HG02938 (cell line): ENCODE measurements at regions not wholly inside any gene's neighbourhood (a gene's known extent, or its start where the extent isn't known, plus 50 kb on each side); places are given as distances from the start of the nearest gene placed in this dataset.
"Not testable (repeated sequence)": the region's sequence is repeated elsewhere in the genome, so short reads cannot be mapped to it uniquely, and the experiment has no call there.

Experiments used
- ATAC-seq: cut with Tn5 transposase; IDR thresholded peaks from one replicate; pipeline ENCODE4 v1.9.1; 2021; ENCODE audit warnings: mild to moderate bottlenecking, moderate library complexity; ENCODE audit not compliant: unreplicated experiment

- no peak for ATAC-seq
Observed at GRCh38 chr12:47351526-47351925, 271.8 kb upstream of the AMIGO2 start.

- no peak for ATAC-seq
Observed at GRCh38 chr12:47350062-47350408, 270.3 kb upstream of the AMIGO2 start.

GRCh38 chr12:47349137-47350061 is 269.6 kb upstream of the AMIGO2 start:
- no peak for ATAC-seq

- no peak for ATAC-seq
Observed at GRCh38 chr12:47348206-47348605, 268.4 kb upstream of the AMIGO2 start.

- ATAC-seq: no peak
Observed at GRCh38 chr12:47346251-47347019, 266.7 kb upstream of the AMIGO2 start.

GRCh38 chr12:47343684-47344567 is 264.2 kb upstream of the AMIGO2 start:
- ATAC-seq: no peak

- ATAC-seq: no peak
Observed at GRCh38 chr12:47340411-47341015, 260.8 kb upstream of the AMIGO2 start.

GRCh38 chr12:47337581-47337980 is 257.8 kb upstream of the AMIGO2 start:
- no peak for ATAC-seq

- ATAC-seq: not testable (repeated sequence)
Observed at GRCh38 chr12:47333271-47333858, 253.6 kb upstream of the AMIGO2 start.

GRCh38 chr12:47328831-47329545 is 249.2 kb upstream of the AMIGO2 start:
- ATAC-seq: no peak

GRCh38 chr12:47326190-47326589 is 246.4 kb upstream of the AMIGO2 start:
- ATAC-seq: no peak

- ATAC-seq: no peak
Observed at GRCh38 chr12:47323802-47324201, 244.0 kb upstream of the AMIGO2 start.

GRCh38 chr12:47321436-47321835 is 241.7 kb upstream of the AMIGO2 start:
- ATAC-seq: no peak

GRCh38 chr12:47319746-47320145 is 240.0 kb upstream of the AMIGO2 start:
- ATAC-seq: no peak

GRCh38 chr12:47318963-47319362 is 239.2 kb upstream of the AMIGO2 start:
- no peak for ATAC-seq

GRCh38 chr12:47317175-47317915 is 237.6 kb upstream of the AMIGO2 start:
- ATAC-seq: peak; percentile 49

- no peak for ATAC-seq
Observed at GRCh38 chr12:47316609-47317049, 236.9 kb upstream of the AMIGO2 start.

- ATAC-seq: no peak
Observed at GRCh38 chr12:47314996-47315395, 235.2 kb upstream of the AMIGO2 start.
